ENCODE measurements at regions not wholly inside any gene's neighbourhood (a gene's known extent, or its start where the extent isn't known, plus 50 kb on each side); places are given as distances from the start of the nearest gene placed in this dataset.

- DNase-seq (ENCODE audit: low read depth in 1 of 2, low spot score in 1 of 2): no peak
These were observed 190.4 kb upstream of the IER5L start for GRCh38 chr9:129368444-129368978.

- DNase-seq (ENCODE audit: low read depth in 1 of 2, low spot score in 1 of 2): no peak
These were observed 189.2 kb upstream of the IER5L start for GRCh38 chr9:129367287-129367686.

GRCh38 chr9:129365196-129365595 lies 187.1 kb upstream of the IER5L start:
- DNase-seq (ENCODE audit: low read depth in 1 of 2, low spot score in 1 of 2): no peak

GRCh38 chr9:129363216-129363873 lies 185.3 kb upstream of the IER5L start:
- DNase-seq (ENCODE audit: low read depth in 1 of 2, low spot score in 1 of 2): no peak

GRCh38 chr9:129362287-129363000 lies 184.4 kb upstream of the IER5L start:
- no peak for DNase-seq (ENCODE audit: low read depth in 1 of 2, low spot score in 1 of 2)

- no peak for DNase-seq (ENCODE audit: low read depth in 1 of 2, low spot score in 1 of 2)
These were observed 183.1 kb upstream of the IER5L start for GRCh38 chr9:129361196-129361595.

GRCh38 chr9:129359916-129360536 lies 182.0 kb upstream of the IER5L start:
- no peak for DNase-seq (ENCODE audit: low read depth in 1 of 2, low spot score in 1 of 2)

- no peak for DNase-seq (ENCODE audit: low read depth in 1 of 2, low spot score in 1 of 2)
These were observed 181.2 kb upstream of the IER5L start for GRCh38 chr9:129359162-129359811.

DNA sequence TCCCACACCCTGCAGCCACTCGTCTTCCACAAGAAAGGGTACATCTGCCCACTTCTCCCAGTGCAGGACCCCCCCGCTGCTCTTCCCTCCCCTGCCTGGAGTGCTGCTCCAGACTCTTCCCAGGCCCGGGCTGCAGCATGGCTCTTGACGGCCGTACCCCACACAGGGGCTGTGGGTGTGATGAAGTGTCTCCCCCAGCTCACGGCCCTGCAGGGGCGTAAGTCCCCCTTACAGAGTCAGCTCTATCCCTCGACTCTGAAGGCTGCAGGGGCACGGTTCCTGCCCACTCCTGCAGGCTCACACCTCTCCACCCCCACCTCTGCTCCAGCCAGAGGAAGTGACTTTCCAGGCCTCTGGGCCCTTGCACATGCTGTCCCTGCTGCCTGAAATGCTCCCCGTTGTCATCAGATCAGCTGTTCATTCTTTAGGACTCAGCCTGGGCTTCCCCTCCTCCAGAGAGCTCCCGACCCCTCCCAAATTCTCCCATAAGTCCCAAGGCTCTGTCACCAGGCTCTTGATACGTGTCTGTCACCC lies 180.6 kb upstream of the IER5L start:
- DNase-seq (ENCODE audit: low read depth in 1 of 2, low spot score in 1 of 2): no peak

- DNase-seq (ENCODE audit: low read depth in 1 of 2, low spot score in 1 of 2): no peak
These were observed 179.7 kb upstream of the IER5L start for GRCh38 chr9:129357773-129358245.

DNA sequence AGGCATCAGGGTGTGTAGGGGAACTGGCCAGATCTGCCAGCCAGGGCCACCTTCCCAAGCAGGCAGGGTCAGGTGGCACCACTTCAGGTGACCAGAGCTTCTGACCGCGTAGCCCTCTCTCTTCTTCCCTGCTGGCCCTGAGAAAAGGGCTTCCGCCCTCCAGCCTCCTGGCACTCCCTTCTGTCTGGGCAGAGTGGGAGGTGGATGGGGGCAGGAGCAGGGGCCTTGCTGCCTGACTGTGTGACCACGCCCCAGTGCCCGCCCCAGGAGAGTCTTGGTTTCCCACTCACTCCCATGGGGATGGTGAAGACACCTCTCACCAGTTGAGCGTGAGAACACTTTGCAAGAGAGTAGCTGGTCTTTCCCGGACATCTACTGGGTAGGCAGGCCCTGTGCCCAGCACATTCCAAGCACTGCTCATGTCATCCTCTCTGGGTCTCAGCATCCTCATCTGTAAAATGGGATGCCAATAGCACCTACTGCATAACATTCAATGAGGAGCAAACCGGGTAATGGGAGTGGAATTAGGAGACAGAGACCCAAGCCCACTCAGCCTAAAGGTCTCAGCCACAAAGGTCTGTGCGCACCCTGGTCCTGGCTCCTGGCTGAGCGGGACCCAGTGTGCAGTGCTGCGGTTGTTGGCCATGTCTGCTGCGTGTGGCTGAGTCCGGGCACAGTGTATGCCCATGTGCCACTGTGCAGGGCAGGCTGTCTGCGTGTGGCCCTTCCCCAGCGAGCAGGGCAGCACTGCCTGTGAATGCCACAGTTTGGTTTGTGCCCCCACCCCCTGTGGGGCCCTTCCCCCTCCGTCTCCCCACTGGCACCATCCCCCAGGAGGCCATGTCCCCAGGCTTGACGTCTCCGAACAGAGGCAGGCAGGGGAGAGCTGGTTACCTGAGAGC lies 179.1 kb upstream of the IER5L start:
- DNase-seq (ENCODE audit: low read depth in 1 of 2, low spot score in 1 of 2): no peak

- DNase-seq (ENCODE audit: low read depth in 1 of 2, low spot score in 1 of 2): no peak
These were observed 177.6 kb upstream of the IER5L start for GRCh38 chr9:129355631-129356030.

DNA sequence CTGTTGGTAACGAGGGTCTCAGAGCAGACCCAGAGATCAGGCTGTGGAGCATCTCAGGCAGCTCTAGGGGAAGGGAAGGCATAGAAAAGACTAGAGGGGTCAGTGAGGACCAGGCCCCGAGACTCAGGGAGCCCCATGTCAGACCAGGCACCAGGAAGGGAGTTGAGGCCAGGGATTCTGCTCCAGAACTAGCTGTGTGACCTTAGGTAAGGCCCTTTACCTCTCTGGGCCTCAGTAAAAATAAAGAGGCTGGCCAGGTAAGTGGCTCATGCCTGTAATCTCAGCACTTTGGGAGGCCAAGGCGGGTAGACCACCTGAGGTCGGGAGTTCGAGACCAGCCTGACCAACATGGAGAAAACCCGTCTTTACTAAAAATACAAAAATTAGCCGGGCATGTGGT lies 176.4 kb upstream of the IER5L start:
- no peak for DNase-seq (ENCODE audit: low read depth in 1 of 2, low spot score in 1 of 2)

GRCh38 chr9:129353697-129354336 lies 175.8 kb upstream of the IER5L start:
- no peak for DNase-seq (ENCODE audit: low read depth in 1 of 2, low spot score in 1 of 2)

GRCh38 chr9:129352146-129352865 lies 174.2 kb upstream of the IER5L start:
- no peak for DNase-seq (ENCODE audit: low read depth in 1 of 2, low spot score in 1 of 2)

DNA sequence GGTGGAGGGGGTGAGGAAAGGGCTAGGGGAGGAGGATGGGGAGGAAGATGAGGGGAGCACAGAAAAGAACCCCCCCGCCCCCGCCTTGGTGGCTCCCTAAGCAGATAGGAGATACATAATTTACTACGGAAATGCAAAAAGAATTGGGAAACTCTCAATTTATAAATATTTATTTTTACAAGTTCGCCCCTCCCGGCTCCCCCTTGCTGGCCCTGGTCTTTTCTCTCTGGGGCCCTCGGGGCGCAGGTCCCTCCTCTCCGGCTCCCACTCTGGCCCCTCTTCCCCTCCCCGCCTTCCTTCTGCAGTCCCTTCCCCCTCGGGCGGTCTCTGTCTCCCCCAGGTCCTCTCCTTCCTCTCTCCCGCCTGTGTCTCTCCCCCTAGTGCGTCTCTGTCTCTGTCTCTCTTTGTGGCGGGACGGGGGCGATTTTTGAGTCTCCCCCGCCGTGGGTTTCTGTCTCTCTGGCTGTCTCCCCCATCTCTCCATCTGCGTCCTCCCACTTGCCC lies 173.6 kb upstream of the IER5L start:
- no peak for DNase-seq (ENCODE audit: low read depth in 1 of 2, low spot score in 1 of 2)

DNA sequence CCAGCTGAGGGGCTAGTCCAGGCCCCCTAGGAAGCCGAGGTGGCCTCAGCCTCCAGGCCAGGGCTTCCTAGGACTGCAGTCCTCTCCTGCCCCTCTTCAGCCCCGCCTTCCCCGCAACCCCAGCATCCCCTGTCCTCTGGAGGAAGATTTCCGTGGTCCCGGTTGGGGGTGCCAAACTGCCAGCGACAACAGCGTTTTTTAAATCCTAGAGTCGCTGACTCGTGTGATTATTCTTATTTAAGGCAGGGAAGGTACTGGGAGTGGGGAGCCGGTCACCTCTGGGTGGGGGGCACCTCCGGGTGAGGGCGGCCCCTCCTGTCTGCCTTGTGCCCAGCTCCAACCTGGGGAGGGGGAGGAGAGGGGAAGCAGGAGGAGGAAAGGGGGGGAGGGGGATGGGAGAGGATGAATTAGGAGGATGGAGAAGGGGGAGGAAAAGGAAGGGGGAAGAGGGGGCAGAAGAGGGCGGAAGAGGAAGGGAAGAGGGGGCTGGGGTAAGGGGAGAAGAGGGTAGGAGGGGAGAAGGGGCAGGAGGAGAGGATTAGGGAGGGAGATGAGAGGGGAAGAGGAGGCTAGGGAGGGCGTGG lies 173.1 kb upstream of the IER5L start:
- no peak for DNase-seq (ENCODE audit: low read depth in 1 of 2, low spot score in 1 of 2)

DNA sequence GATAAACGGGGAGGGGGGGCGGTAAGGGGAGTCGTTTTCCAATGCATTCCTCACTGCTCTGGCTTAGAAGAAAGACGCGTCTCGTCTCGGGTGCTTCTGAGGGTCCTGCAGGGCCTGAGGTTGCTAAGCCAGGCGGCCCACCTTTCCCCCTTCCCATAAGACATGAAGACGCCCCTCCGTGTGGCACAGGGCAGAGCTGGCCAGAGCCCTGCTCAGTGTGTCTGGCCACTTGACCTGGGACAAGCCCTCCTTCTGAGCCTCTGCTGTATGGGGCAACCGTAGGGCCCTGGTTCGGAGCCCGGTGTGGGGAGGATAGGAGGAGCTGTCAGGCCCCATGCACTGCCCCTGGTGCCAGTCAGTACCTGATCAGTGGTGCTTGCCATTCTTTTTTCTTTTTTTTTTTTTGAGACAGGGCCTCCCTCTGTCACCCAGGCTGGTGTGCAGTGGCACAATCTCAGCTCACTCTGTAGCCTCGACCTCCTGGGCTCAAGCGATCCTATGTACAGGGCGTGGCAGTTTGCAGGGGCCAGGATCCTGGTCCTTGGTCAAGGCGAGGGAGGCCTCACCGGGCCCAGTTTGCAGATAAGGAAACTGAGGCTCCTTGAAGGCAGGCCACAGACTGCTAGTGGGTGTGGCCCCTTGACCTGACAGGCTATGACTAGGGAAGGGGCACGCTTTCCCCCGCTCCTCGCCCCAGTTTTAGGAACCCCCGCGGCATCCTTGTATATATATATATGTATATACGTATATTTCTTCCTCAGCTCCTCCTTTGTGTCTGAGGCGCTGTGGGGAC lies 172.3 kb upstream of the IER5L start:
- no peak for DNase-seq (ENCODE audit: low read depth in 1 of 2, low spot score in 1 of 2)

Measured in stimulated activated CD4-positive, alpha-beta T cell treated with anti-CD3 and anti-CD28 coated beads, Interleukin-15, amount 100 ng/mL, for 1 hour (primary cell).